B cell (primary cell): ENCODE measurements at regions not wholly inside any gene's neighbourhood (a gene's known extent, or its start where the extent isn't known, plus 50 kb on each side); places are given as distances from the start of the nearest gene placed in this dataset.

Source experiments
- ATAC-seq: fragments of 200-7000 bp; cut with Tn5 transposase; one replicate; pipeline ENCODE4 v1.10.0; 2021; ENCODE audit warnings: low read depth, mild to moderate bottlenecking, moderate number of reproducible peaks, moderate library complexity
- CTCF ChIA-PET: fragments of 350-600 bp; sonication (Branson Sonifier 250); formaldehyde crosslinking; loops from one replicate; lab custom pipeline; 2021; ENCODE audit warnings: antibody characterized with exemption, inconsistent platforms; lab: Charles Lee
- POLR2A ChIA-PET: fragments of 350-600 bp; sonication (Branson Sonifier 250); formaldehyde crosslinking; loops from one replicate; lab custom pipeline; 2021; ENCODE audit warnings: antibody characterized with exemption; lab: Charles Lee
- DNase-seq: peaks from one replicate; pipeline ENCODE4 v3.0.0; 2013
- H2AFZ ChIP-seq: 2 replicates; pipeline ENCODE4 v1.6.1; 2012; ENCODE audit warnings: mild to moderate bottlenecking, low read depth, low read length; ENCODE audit not compliant: insufficient read depth, poor library complexity, severe bottlenecking
- H3K27ac ChIP-seq, 2 donors: 1 replicate in 1 of 2; 2 replicates in 1 of 2; pipeline ENCODE4 v1.5.1; 2012 to 2013; ENCODE audit warnings: low read length in 2 of 2, mild to moderate bottlenecking in 2 of 2, moderate library complexity in 1 of 2
- H3K27me3 ChIP-seq, 4 experiments: fragments of 200-600 bp in 1 of 4; sonication (generic) in 1 of 4; replicated peaks in 1 of 4; 1 replicate in 2 of 4; 2 replicates in 2 of 4; pipeline versions ENCODE4 v1.6.1 to v1.7.0; 2013 to 2016; ENCODE audit warnings: low read length in 3 of 4, mild to moderate bottlenecking in 2 of 4, mixed read lengths in 1 of 4, moderate library complexity in 1 of 4; ENCODE audit not compliant: insufficient read depth in 4 of 4, control insufficient read depth in 3 of 4; ENCODE audit errors: control extremely low read depth in 1 of 4
- H3K36me3 ChIP-seq, 2 experiments: replicated peaks in 1 of 2; 1 replicate in 1 of 2; 2 replicates in 1 of 2; pipeline versions ENCODE4 v1.6.1 to v1.7.1; 2013; ENCODE audit warnings: low read length in 1 of 2; ENCODE audit not compliant: insufficient read depth in 2 of 2, control insufficient read depth in 1 of 2; ENCODE audit errors: control extremely low read depth in 1 of 2, extremely low read depth in 1 of 2
- H3K4me1 ChIP-seq, 2 donors: fragments of 200-600 bp in 1 of 2; sonication (generic) in 1 of 2; 1 replicate in 1 of 2; 2 replicates in 1 of 2; pipeline versions ENCODE4 v1.5.1 to v1.6.1; 2013 to 2017; ENCODE audit warnings: low read length in 2 of 2; ENCODE audit not compliant: control insufficient read depth in 2 of 2, insufficient read depth in 2 of 2
- H3K4me2 ChIP-seq: replicated peaks from 2 replicates; pipeline ENCODE3; 2012; ENCODE audit warnings: mild to moderate bottlenecking, low read depth, low read length; ENCODE audit not compliant: poor library complexity, severe bottlenecking
- H3K4me3 ChIP-seq, 5 experiments: fragments of 200-600 bp in 1 of 5; sonication (generic) in 1 of 5; 1 replicate in 3 of 5; 2 replicates in 2 of 5; pipeline versions ENCODE4 v1.5.1 to v1.7.0; 2011 to 2016; ENCODE audit warnings: low read length in 4 of 5, mild to moderate bottlenecking in 4 of 5, low read depth in 2 of 5, control low read depth in 1 of 5, moderate library complexity in 1 of 5; ENCODE audit not compliant: insufficient read depth in 1 of 5; ENCODE audit errors: control extremely low read depth in 1 of 5, extremely low read depth in 1 of 5
- H3K79me2 ChIP-seq: fragments of 200-600 bp; sonication (generic); one replicate; pipeline ENCODE4 v1.6.0; 2016; ENCODE audit warnings: low read length; ENCODE audit not compliant: control insufficient read depth, insufficient read depth
- H3K9ac ChIP-seq: fragments of 200-600 bp; sonication (generic); 2 replicates; pipeline ENCODE4 v1.6.1; 2017; ENCODE audit warnings: mild to moderate bottlenecking, low read length, moderate library complexity
- H3K9me3 ChIP-seq, 3 donors: one replicate each; pipeline versions ENCODE4 v1.6.1 to v1.7.1; 2013; ENCODE audit warnings: low read length in 2 of 3; ENCODE audit not compliant: control insufficient read depth in 2 of 3, insufficient read depth in 1 of 3; ENCODE audit errors: control extremely low read depth in 1 of 3
- H4K20me1 ChIP-seq: 2 replicates; pipeline ENCODE4 v1.6.0; 2012; ENCODE audit warnings: mild to moderate bottlenecking, low read length; ENCODE audit not compliant: insufficient read depth, control insufficient read depth, poor library complexity, severe bottlenecking
- H3K27ac Mint-ChIP-seq: one replicate; pipeline ENCODE4 v1.8.0; 2021; ENCODE audit warnings: mixed read lengths
- H3K27me3 Mint-ChIP-seq: one replicate; pipeline ENCODE4 v1.8.0; 2021; ENCODE audit warnings: mixed read lengths
- H3K4me1 Mint-ChIP-seq: one replicate; pipeline ENCODE4 v1.8.0; 2021; ENCODE audit warnings: mixed read lengths
- H3K4me3 Mint-ChIP-seq: one replicate; pipeline ENCODE4 v1.8.0; 2021; ENCODE audit warnings: mixed read lengths
- H3K9me3 Mint-ChIP-seq: one replicate; pipeline ENCODE4 v1.8.0; 2022; ENCODE audit warnings: mixed read lengths; ENCODE audit not compliant: insufficient read depth
- CTCF ChIP-seq: fragments of 200-600 bp; IDR thresholded peaks from one replicate; pipeline ENCODE4 v1.8.0; 2022; ENCODE audit warnings: antibody characterized with exemption, mild to moderate bottlenecking
- EZH2 ChIP-seq: IDR thresholded peaks from 2 replicates; pipeline ENCODE4 v1.6.1; 2012; ENCODE audit warnings: borderline replicate concordance, low read depth, mild to moderate bottlenecking, moderate library complexity, low read length; ENCODE audit not compliant: insufficient read depth, poor library complexity, severe bottlenecking
- WGBS: methylation state at CpG from one replicate; pipeline ENCODE4 v1.1.5; 2013; ENCODE audit warnings: missing lambda C conversion rate; ENCODE audit not compliant: insufficient coverage; 5-methylcytosine and 5-hydroxymethylcytosine counted together
- intact Hi-C: fragments of 100-400 bp; cut with micrococcal nuclease; formaldehyde crosslinking; loops from one replicate; pipeline ENCODE4 v1.10.0; 2022

GRCh38 chr21:21818898-21819297 is 820.7 kb downstream of the NCAM2 start:
- Mint-ChIP-seq H3K27ac (no peak overlapping the region), H3K4me3 (no peak overlapping the region), H3K27me3 (no peaks in the 10 kb centered on the region), H3K9me3 (peaks cover 3% of the 10 kb centered on the region), H3K4me1 (no peaks in the 10 kb centered on the region)
- Histone ChIP-seq H3K9me3 (peaks cover 0 to 2% (median 0%) of the 10 kb centered on the region in 3 donors), H3K4me2 (no peak overlapping the region), H3K79me2 (no peaks in the 10 kb centered on the region), H4K20me1 (no peaks in the 10 kb centered on the region), H3K9ac (no peak overlapping the region), H3K36me3 (no peaks in the 10 kb centered on the region), H3K4me1 (no peaks in the 10 kb centered on the region), H3K27ac (no peak overlapping the region), H2AFZ (no peak overlapping the region), H3K4me3 (no peak overlapping the region), H3K27me3 (no peaks in the 10 kb centered on the region)
- ChIA-PET CTCF (no interaction called here), POLR2A (no interaction called here)
- no peak for DNase-seq
- WGBS, result no CpG with 5 or more reads among the region's 2 CpGs
- TF ChIP-seq CTCF (no peak), EZH2 (no peak)
- ATAC-seq, result no peak
- intact Hi-C loops, result no loop called here

DNA sequence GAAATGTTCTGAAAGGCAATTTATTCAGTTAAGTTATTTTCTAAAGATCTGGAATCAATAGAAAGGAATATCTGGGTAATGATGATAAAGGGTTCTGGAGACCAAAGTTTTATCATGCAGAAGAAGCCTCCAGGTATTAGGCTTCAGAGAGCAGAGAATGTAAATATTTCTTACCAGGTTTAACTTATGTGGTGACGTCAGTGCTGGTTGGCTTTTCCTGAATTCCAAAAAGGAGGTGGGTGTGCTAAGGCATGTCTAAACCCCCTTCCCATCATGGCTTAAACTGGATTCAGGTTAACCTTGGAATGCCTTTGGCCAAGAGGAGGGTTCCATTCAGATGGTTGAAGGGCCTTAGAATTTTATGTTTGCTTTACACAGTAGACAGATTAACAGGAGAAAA is 829.9 kb downstream of the NCAM2 start:
- H3K36me3 ChIP-seq, result no peaks in the 10 kb centered on the region
- ChIA-PET POLR2A (no interaction called here), CTCF (no interaction called here)
- no peaks in the 10 kb centered on the region for H3K9me3 Mint-ChIP-seq
- DNase-seq (no peak), ATAC-seq (no peak)
- no peak overlapping the region for H2AFZ ChIP-seq
- peaks cover 0 to 3% (median 0%) of the 10 kb centered on the region in 3 donors for H3K9me3 ChIP-seq
- WGBS, result no CpG with 5 or more reads among the region's 1 CpG
- intact Hi-C loops, result no loop called here
- no peaks in the 10 kb centered on the region for H3K4me1 ChIP-seq
- H3K79me2 ChIP-seq, result no peaks in the 10 kb centered on the region
- no peak overlapping the region for H3K4me2 ChIP-seq
- TF ChIP-seq EZH2 (no peak), CTCF (no peak)
- no peak overlapping the region for H3K4me3 ChIP-seq
- H3K4me1 Mint-ChIP-seq, result no peaks in the 10 kb centered on the region
- no peak overlapping the region for H3K27ac ChIP-seq
- no peaks in the 10 kb centered on the region for H3K27me3 ChIP-seq
- H3K4me3 Mint-ChIP-seq, result no peak overlapping the region
- no peaks in the 10 kb centered on the region for H3K27me3 Mint-ChIP-seq
- no peak overlapping the region for H3K9ac ChIP-seq
- H4K20me1 ChIP-seq, result no peaks in the 10 kb centered on the region
- H3K27ac Mint-ChIP-seq, result no peak overlapping the region
